HUES6 (cell line): ENCODE measurements at regions not wholly inside any gene's neighbourhood (a gene's known extent, or its start where the extent isn't known, plus 50 kb on each side); places are given as distances from the start of the nearest gene placed in this dataset.

Source experiments
- H3K27ac ChIP-seq: 2 replicates; pipeline ENCODE4 v1.7.0; 2013; ENCODE audit warnings: low read depth, mild to moderate bottlenecking, low read length, inconsistent platforms
- H3K27me3 ChIP-seq: 2 replicates; pipeline ENCODE4 v1.6.1; 2013; ENCODE audit warnings: low read length; ENCODE audit not compliant: control insufficient read depth, insufficient read depth
- H3K36me3 ChIP-seq: 2 replicates; pipeline ENCODE4 v1.6.1; 2013; ENCODE audit warnings: low read length; ENCODE audit not compliant: control insufficient read depth, insufficient read depth
- H3K4me1 ChIP-seq: 2 replicates; pipeline ENCODE4 v1.6.1; 2013; ENCODE audit warnings: low read length; ENCODE audit not compliant: control insufficient read depth, insufficient read depth
- H3K4me3 ChIP-seq: 2 replicates; pipeline ENCODE4 v1.5.1; 2013; ENCODE audit warnings: low read depth, low read length
- H3K9ac ChIP-seq: one replicate; pipeline ENCODE4 v1.6.1; 2013; ENCODE audit warnings: mild to moderate bottlenecking, low read length
- H3K9me3 ChIP-seq: 2 replicates; pipeline ENCODE4 v1.6.1; 2013; ENCODE audit warnings: low read depth, low read length; ENCODE audit not compliant: control insufficient read depth, insufficient read depth

GRCh38 chr14:42200957-42201356, 594.3 kb downstream of the LRFN5 start:
- H3K27ac ChIP-seq: no peak overlapping the region
- no peaks in the 10 kb centered on the region for H3K36me3 ChIP-seq
- H3K9me3 ChIP-seq: no peaks in the 10 kb centered on the region
- no peaks in the 10 kb centered on the region for H3K27me3 ChIP-seq
- 0 out of 2 replicates have a peak, but pooled peaks cover 7% of the 10 kb centered on the region for H3K4me1 ChIP-seq
- no peak overlapping the region for H3K4me3 ChIP-seq
- no peak overlapping the region for H3K9ac ChIP-seq

DNA sequence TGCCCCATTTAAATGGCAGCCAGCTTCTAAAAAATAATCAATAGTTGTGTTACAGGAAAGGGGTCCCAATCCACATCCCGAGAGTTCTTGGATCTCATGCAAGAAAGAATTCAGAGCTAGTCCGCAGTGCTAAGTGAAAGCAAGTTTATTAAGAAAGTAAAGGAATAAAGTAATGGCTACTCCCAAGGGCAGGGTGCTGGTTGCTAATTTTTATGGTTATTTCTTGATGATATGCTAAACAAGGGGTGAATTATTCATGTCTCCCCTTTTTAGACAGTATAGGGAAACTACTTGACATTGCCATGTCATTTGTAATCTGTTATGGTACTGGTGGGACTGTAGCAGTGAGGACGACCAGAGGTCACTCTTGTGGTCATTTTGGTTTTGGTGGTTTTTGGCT, 591.3 kb downstream of the LRFN5 start:
- Histone ChIP-seq H3K4me1 (peaks cover 10% of the 10 kb centered on the region; the same call in 1 of the 2 replicates), H3K9ac (no peak overlapping the region), H3K4me3 (no peak overlapping the region), H3K27me3 (no peaks in the 10 kb centered on the region), H3K9me3 (no peaks in the 10 kb centered on the region), H3K27ac (no peak overlapping the region), H3K36me3 (no peaks in the 10 kb centered on the region)

- no peaks in the 10 kb centered on the region for H3K9me3 ChIP-seq
- H3K4me3 ChIP-seq: no peak overlapping the region
- no peaks in the 10 kb centered on the region for H3K36me3 ChIP-seq
- no peak overlapping the region for H3K9ac ChIP-seq
- H3K27ac ChIP-seq: no peak overlapping the region
- H3K27me3 ChIP-seq: no peaks in the 10 kb centered on the region
- H3K4me1 ChIP-seq: peaks cover 8% of the 10 kb centered on the region; the same call in 1 of the 2 replicates
Measured at GRCh38 chr14:42192738-42193653, 586.3 kb downstream of the LRFN5 start.

- Histone ChIP-seq H3K27me3 (no peaks in the 10 kb centered on the region), H3K27ac (no peak overlapping the region), H3K9me3 (no peaks in the 10 kb centered on the region), H3K4me1 (peaks cover 8% of the 10 kb centered on the region; the same call in 1 of the 2 replicates), H3K9ac (no peak overlapping the region), H3K4me3 (no peak overlapping the region), H3K36me3 (no peaks in the 10 kb centered on the region)
Measured at GRCh38 chr14:42190744-42191143, 584.1 kb downstream of the LRFN5 start.

DNA sequence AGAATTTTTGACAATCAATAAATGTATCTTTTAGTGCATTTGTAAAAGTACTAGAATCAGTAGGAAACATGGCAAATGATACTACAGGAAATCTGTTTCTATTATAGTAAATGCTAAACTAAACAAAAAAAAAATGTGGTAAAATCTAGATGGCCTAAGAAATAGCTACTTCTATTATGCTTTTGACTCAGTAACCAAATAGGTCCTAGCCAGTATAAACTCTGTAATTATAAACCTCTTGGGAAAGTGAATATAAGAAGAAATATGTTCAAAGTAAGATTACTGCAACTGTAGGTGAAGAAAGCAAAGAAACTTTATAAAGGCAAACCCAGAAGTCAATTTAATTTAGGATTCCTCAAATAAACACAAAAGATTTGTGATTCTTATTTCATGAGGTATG, 581.2 kb downstream of the LRFN5 start:
- H3K9ac ChIP-seq: no peak overlapping the region
- H3K4me1 ChIP-seq: peaks cover 3% of the 10 kb centered on the region; the same call in 1 of the 2 replicates
- H3K27ac ChIP-seq: no peak overlapping the region
- H3K4me3 ChIP-seq: no peak overlapping the region
- H3K27me3 ChIP-seq: no peaks in the 10 kb centered on the region
- H3K9me3 ChIP-seq: no peaks in the 10 kb centered on the region
- H3K36me3 ChIP-seq: no peaks in the 10 kb centered on the region

- H3K9me3 ChIP-seq: no peaks in the 10 kb centered on the region
- H3K4me3 ChIP-seq: no peak overlapping the region
Measured at GRCh38 chr14:42185718-42186117, 579.0 kb downstream of the LRFN5 start.

DNA sequence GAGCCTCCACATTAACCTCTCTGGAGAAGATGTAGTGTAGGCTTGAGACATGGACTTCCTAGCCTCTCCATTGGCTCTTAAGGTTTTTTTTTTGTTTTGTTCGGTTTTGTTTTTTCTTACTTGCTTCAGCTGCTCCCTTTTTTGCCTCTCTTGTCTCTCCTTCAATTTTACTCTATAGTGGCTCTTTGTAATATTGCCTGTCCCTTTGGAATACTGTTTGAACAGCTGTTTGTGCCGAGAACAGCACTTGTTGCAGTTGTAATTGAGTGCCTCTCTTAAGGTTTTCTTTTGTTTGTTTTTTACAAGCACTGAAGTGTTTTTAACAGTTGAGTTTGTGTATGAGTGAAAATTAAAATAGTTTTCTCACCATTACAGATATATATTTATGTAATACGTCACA, 567.7 kb downstream of the LRFN5 start:
- H3K9ac ChIP-seq: no peak overlapping the region
- H3K4me3 ChIP-seq: no peak overlapping the region
- no peaks in the 10 kb centered on the region for H3K4me1 ChIP-seq
- H3K36me3 ChIP-seq: no peaks in the 10 kb centered on the region
- H3K27ac ChIP-seq: no peak overlapping the region
- no peaks in the 10 kb centered on the region for H3K27me3 ChIP-seq
- H3K9me3 ChIP-seq: 0 out of 2 replicates have a peak, but pooled peaks cover 3% of the 10 kb centered on the region

More at GRCh38 chr14:42185718-42186117, 579.0 kb downstream of the LRFN5 start:
- no peak overlapping the region for H3K27ac ChIP-seq
- H3K9ac ChIP-seq: no peak overlapping the region
- no peaks in the 10 kb centered on the region for H3K4me1 ChIP-seq
- H3K27me3 ChIP-seq: no peaks in the 10 kb centered on the region
- no peaks in the 10 kb centered on the region for H3K36me3 ChIP-seq

GRCh38 chr14:42173206-42173605, 566.5 kb downstream of the LRFN5 start:
- no peaks in the 10 kb centered on the region for H3K27me3 ChIP-seq
- H3K9me3 ChIP-seq: 0 out of 2 replicates have a peak, but pooled peaks cover 3% of the 10 kb centered on the region
- no peak overlapping the region for H3K9ac ChIP-seq
- no peak overlapping the region for H3K4me3 ChIP-seq
- no peak overlapping the region for H3K27ac ChIP-seq
- no peaks in the 10 kb centered on the region for H3K36me3 ChIP-seq
- no peaks in the 10 kb centered on the region for H3K4me1 ChIP-seq

DNA sequence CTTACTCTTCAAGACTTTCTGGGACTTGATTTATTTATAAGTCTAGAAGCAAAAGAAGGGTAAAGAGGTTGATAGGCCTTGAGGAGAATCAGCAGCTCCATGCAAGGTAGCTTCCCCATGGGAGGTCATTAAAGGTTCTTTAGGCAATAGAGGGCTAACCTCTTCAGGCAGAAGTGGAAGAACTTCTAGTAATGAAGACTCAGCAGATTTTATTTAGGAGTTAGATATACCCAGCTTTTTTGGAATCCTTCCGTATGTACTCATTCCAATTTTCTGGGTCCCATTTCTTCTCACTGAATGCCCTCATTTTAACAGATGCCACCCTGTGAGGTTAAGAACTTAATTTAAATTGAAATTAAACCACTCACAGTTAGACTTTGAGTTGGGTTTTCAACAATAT, 565.6 kb downstream of the LRFN5 start:
- Histone ChIP-seq H3K27ac (no peak overlapping the region), H3K27me3 (no peaks in the 10 kb centered on the region), H3K4me3 (no peak overlapping the region), H3K9ac (no peak overlapping the region), H3K9me3 (0 out of 2 replicates have a peak, but pooled peaks cover 3% of the 10 kb centered on the region), H3K36me3 (no peaks in the 10 kb centered on the region), H3K4me1 (no peaks in the 10 kb centered on the region)

- Histone ChIP-seq H3K9ac (no peak overlapping the region), H3K27me3 (no peaks in the 10 kb centered on the region), H3K4me3 (no peak overlapping the region), H3K4me1 (no peaks in the 10 kb centered on the region), H3K36me3 (no peaks in the 10 kb centered on the region), H3K27ac (no peak overlapping the region), H3K9me3 (no peaks in the 10 kb centered on the region)
Measured at GRCh38 chr14:42163136-42163535, 556.5 kb downstream of the LRFN5 start.

DNA sequence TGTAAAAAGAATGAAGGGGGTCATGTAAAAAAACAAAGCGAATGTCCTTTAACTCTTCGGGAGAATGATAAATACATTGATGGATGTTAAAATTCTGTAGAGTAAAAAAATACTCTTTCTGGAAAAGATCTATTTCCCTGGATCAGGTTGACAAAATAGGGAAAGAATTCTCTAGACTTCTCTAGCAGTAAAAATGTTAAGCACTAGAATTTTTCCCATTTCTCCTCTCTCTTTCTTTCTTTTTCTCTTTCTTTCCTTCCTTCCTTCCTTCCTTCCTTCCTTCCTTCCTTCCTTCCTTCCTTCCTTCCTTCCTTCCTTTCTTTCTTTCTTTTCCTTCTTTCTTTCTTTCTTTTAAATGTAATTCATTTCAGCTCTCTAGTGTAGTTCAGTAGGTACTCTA, 552.5 kb downstream of the LRFN5 start:
- no peak overlapping the region for H3K9ac ChIP-seq
- no peaks in the 10 kb centered on the region for H3K36me3 ChIP-seq
- no peak overlapping the region for H3K27ac ChIP-seq
- H3K4me1 ChIP-seq: no peaks in the 10 kb centered on the region
- H3K4me3 ChIP-seq: no peak overlapping the region
- H3K27me3 ChIP-seq: no peaks in the 10 kb centered on the region
- no peaks in the 10 kb centered on the region for H3K9me3 ChIP-seq
